D721Med (cell line): ENCODE measurements at regions not wholly inside any gene's neighbourhood (a gene's known extent, or its start where the extent isn't known, plus 50 kb on each side); places are given as distances from the start of the nearest gene placed in this dataset.

ENCODE experiments used
- DNase-seq: peaks from one replicate; pipeline ENCODE4 v3.0.0; 2011; ENCODE audit warnings: low spot score; ENCODE audit not compliant: insufficient read length
- FAIRE-seq: peaks from 2 replicates; lab custom pipeline; 2011; peaks lifted over from hg19 to GRCh38; lab: Jason Lieb, UNC
- TF ChIP-seq, protein P1 (sequence below): IDR thresholded peaks from 2 replicates; pipeline ENCODE4 v1.5.1; 2012; ENCODE audit warnings: mild to moderate bottlenecking, control low read depth; ENCODE audit not compliant: insufficient read depth; ENCODE audit errors: missing control alignments

DNA sequence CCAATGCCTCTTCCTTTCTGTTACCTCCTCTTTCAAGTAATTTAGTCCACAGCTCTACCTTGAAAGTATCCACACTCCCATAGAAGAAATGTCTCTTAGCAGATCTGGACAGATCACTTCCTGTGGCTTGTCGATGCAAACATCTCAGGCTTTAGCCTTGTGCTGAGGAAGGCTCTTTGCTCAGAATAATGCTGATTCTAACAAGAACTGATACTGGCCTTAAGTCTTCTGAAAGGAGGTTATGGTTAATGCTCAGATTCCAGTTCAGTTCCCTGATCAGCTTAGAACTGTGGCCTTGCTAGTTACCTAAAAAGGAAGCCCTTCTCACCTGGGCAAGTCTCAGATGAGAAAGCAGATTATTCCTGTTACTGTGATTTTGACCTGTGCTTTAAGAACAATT is 230.1 kb upstream of the FAT4 start:
- TF ChIP-seq, protein P1, sequence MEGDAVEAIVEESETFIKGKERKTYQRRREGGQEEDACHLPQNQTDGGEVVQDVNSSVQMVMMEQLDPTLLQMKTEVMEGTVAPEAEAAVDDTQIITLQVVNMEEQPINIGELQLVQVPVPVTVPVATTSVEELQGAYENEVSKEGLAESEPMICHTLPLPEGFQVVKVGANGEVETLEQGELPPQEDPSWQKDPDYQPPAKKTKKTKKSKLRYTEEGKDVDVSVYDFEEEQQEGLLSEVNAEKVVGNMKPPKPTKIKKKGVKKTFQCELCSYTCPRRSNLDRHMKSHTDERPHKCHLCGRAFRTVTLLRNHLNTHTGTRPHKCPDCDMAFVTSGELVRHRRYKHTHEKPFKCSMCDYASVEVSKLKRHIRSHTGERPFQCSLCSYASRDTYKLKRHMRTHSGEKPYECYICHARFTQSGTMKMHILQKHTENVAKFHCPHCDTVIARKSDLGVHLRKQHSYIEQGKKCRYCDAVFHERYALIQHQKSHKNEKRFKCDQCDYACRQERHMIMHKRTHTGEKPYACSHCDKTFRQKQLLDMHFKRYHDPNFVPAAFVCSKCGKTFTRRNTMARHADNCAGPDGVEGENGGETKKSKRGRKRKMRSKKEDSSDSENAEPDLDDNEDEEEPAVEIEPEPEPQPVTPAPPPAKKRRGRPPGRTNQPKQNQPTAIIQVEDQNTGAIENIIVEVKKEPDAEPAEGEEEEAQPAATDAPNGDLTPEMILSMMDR: no peak
- FAIRE-seq (no peak), DNase-seq (no peak)

DNA sequence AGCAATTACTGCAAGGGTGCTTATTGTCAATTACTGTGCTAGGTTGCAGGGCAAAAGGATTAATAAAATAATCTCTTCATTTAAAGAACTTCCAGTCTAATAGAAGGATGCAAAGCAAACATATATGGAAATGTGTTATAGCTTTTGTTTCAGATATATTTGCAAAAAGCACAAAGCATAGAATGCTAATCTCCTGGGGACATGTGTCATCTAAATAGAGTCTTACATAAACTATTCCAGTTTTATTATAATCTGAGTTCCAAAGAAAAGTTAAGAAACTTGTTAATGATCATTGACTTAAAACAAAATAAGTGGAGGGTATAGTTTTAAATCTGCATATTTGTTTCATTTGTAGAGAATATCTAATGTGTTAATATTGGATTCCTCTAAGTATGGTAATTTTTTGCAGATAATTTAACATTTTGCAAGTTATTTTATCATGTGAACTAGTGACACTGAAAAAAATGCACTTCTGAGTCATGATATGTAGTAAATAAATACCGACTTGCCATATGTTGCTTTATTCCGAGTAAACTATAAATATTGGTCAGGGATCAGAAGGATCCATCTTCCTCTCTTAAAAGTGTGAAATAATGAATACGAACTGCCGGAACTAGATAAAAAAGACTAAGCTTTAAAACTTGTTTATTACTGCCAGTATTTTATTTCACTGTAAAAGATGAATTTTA is 231.9 kb upstream of the FAT4 start:
- no peak for DNase-seq
- TF ChIP-seq, protein P1: no peak
- no peak for FAIRE-seq

DNA sequence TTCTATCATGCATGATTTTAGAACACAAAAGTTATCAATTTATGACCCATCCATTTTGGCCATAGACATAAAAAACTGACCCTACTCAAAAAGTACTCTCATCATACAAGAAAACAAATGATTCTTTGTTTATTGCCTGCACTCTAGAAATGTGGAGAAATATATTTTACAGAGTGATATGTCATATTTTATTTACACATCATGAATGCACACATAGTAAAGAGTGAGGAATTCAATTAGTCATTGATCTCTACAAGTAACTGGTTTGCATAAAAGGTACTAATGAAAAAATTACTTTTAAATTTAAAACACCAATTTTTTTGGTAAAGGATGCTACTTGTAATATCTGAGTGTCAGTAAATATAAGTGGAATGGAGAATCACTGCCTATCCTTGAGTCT is 242.5 kb upstream of the FAT4 start:
- FAIRE-seq: no peak
- TF ChIP-seq, protein P1: no peak

DNA sequence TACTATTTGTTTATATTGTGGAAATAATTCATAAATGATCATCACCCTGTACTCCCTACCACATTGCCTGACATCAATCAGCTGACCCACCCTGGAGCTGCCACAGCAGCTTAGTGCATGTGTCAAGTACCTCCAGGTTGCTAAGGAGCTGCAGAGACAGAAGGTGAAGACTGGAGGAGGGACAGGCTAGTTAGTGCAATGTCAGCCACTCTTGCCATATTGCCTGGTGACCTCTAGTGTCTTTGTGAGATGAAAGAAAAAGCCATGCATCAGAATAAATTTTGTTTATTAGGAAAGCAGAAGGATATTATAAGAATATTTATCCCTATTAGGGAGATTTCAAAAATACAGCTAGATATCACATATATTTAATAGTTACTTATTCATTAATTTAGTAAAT is 243.9 kb upstream of the FAT4 start:
- no peak for FAIRE-seq
- DNase-seq: no peak
- TF ChIP-seq, protein P1: no peak

More for the DNA sequence above, 242.5 kb upstream of the FAT4 start:
- no peak for DNase-seq

DNA sequence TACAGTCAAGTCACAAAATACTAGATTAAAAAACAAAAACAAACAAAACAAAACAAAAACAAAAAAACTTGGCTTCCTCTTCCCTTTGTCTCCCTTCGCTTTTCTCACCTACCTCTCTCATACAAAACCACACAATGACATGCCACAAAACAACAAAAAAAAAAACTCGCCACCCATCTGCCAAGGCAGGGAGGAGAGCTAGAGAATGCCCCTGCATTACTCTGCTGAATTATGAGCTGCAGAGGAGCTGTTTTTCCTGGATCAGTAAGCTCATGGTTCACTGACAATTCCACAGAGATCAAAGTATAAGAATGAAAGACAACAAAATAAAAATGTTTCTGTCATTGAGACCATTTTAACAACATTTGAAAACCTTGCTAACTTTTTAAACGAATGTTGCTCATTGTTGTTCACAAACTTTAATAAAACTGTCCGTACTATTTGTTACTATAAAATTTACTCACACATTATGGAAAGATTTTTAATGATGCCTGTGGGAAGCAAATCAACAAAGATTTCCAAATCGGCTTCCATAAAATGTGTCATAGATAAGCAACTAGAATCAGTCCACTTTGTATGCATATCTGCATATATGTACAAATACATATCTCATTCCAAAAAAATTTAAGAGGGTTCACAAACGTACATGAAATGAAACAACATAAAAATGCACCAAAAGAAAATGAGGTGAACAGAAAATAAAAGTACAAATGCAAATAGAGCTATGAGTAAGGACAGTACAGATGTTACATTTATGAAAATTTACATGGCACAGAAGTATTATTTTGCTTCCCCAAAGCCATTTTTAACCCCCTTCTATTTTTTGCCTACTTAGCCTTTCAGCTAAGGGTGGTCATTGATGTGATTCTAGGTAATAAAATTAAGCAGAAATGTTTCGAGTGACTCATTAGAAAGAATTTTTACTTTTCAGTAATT is 252.4 kb upstream of the FAT4 start:
- TF ChIP-seq, protein P1: no peak
- FAIRE-seq (no peak), DNase-seq (no peak)

DNA sequence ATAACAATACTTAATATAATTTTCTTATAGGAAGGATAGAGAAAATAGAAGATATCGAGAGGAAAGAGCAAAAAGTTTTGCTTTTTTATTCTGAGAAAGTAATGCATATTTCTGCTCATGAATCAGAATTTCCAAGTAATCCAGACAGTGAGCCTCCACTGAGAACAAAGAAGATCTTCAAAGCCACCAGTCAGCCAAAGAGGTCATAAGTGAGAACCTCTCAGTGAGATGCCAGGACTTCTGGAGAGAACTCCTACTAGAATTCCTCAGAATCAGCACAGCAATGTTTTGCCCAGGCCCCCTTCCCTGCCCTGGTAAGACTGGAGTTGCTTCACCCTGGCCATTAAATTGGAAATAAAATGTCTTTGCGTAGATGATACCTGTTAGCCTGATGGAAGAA is 254.4 kb upstream of the FAT4 start:
- DNase-seq (no peak), FAIRE-seq (no peak)
- TF ChIP-seq, protein P1: no peak
